ENCODE measurements at regions not wholly inside any gene's neighbourhood (a gene's known extent, or its start where the extent isn't known, plus 50 kb on each side); places are given as distances from the start of the nearest gene placed in this dataset.
"Not testable (repeated sequence)": the region's sequence is repeated elsewhere in the genome, so short reads cannot be mapped to it uniquely, and the experiment has no call there.

- Histone ChIP-seq H3K4me3 (replicated peaks in 1 of 2; ENCODE audit: low read depth in 1 of 2, low read length in 2 of 2) (no peak overlapping the region), H3K27me3 (ENCODE audit: insufficient read depth, low read length) (no peaks in the 10 kb centered on the region; the same call in 1 of the 2 replicates), H3K4me2 (ENCODE audit: low read length) (no peak overlapping the region), H2AFZ (ENCODE audit: low read depth, low read length, poor library complexity, severe bottlenecking) (no peak overlapping the region), H3K79me2 (ENCODE audit: insufficient read depth, low read length) (no peaks in the 10 kb centered on the region), H3K9me3 (ENCODE audit: control insufficient read depth in 1 of 2, insufficient read depth in 1 of 2, low read depth in 1 of 2, low read length in 2 of 2) (no peaks in the 10 kb centered on the region), H3K36me3 (ENCODE audit: control insufficient read depth in 1 of 2, insufficient read depth in 2 of 2, low read length in 2 of 2) (no peaks in the 10 kb centered on the region), H3K9ac (ENCODE audit: low read length) (no peak overlapping the region), H3K27ac (ENCODE audit: low read depth, low read length) (no peak overlapping the region), H3K4me1 (ENCODE audit: control insufficient read depth in 1 of 2, insufficient read depth in 2 of 2, low read length in 2 of 2) (no peaks in the 10 kb centered on the region), H4K20me1 (ENCODE audit: insufficient read depth) (no peaks in the 10 kb centered on the region), H3K9me2 (ENCODE audit: insufficient read depth) (no peaks in the 10 kb centered on the region)
- RAD21 ChIA-PET (ENCODE audit: low non-redundant PET in 1 of 2, low total read pairs in 2 of 2, uncharacterized antibody in 2 of 2, unreplicated experiment in 2 of 2): no interaction called here
- CTCF ChIA-PET: no interaction called here
- DNase-seq (ENCODE audit: low read depth, low spot score) (no peak), ATAC-seq (no peak)
- POLR2A ChIA-PET: no interaction called here
- intact Hi-C loops (cut with micrococcal nuclease): no loop called here
- TF ChIP-seq TCF7L2 (IDR thresholded peaks at IDR 0.05; ENCODE audit: borderline replicate concordance, extremely low read depth, insufficient read depth, insufficient read length) (no peak), JUND (IDR thresholded peaks at IDR 0.05) (no peak), EGR1 (IDR thresholded peaks at IDR 0.05; ENCODE audit: low read depth) (no peak), SIN3A (IDR thresholded peaks at IDR 0.05; ENCODE audit: low read depth) (no peak)
- BruUV-seq (replicated peaks): no TSS peak
Observed at GRCh38 chr9:75814667-75815066, 75.8 kb upstream of the PCSK5 start.

GRCh38 chr9:75820471-75821115, 69.9 kb upstream of the PCSK5 start:
- CTCF ChIA-PET; intact Hi-C loops (cut with micrococcal nuclease); H3K4me1 ChIP-seq (ENCODE audit: control insufficient read depth in 1 of 2, insufficient read depth in 2 of 2, low read length in 2 of 2); H3K27ac ChIP-seq (ENCODE audit: low read depth, low read length); H3K79me2 ChIP-seq (ENCODE audit: insufficient read depth, low read length); H2AFZ ChIP-seq (ENCODE audit: low read depth, low read length, poor library complexity, severe bottlenecking); H3K9me3 ChIP-seq (ENCODE audit: control insufficient read depth in 1 of 2, insufficient read depth in 1 of 2, low read depth in 1 of 2, low read length in 2 of 2); H3K36me3 ChIP-seq (ENCODE audit: control insufficient read depth in 1 of 2, insufficient read depth in 2 of 2, low read length in 2 of 2); H3K4me2 ChIP-seq (ENCODE audit: low read length); DNase-seq (ENCODE audit: low read depth, low spot score); ATAC-seq; H3K9me2 ChIP-seq (ENCODE audit: insufficient read depth); H3K4me3 ChIP-seq (replicated peaks in 1 of 2; ENCODE audit: low read depth in 1 of 2, low read length in 2 of 2); POLR2A ChIA-PET; H3K9ac ChIP-seq (ENCODE audit: low read length); RAD21 ChIA-PET (ENCODE audit: low non-redundant PET in 1 of 2, low total read pairs in 2 of 2, uncharacterized antibody in 2 of 2, unreplicated experiment in 2 of 2); H4K20me1 ChIP-seq (ENCODE audit: insufficient read depth); BruUV-seq (replicated peaks): not testable (repeated sequence)
- peaks cover 28% of the 10 kb centered on the region for H3K27me3 ChIP-seq (ENCODE audit: insufficient read depth, low read length)
